ENCODE measurements at regions not wholly inside any gene's neighbourhood (a gene's known extent, or its start where the extent isn't known, plus 50 kb on each side); places are given as distances from the start of the nearest gene placed in this dataset.

DNA sequence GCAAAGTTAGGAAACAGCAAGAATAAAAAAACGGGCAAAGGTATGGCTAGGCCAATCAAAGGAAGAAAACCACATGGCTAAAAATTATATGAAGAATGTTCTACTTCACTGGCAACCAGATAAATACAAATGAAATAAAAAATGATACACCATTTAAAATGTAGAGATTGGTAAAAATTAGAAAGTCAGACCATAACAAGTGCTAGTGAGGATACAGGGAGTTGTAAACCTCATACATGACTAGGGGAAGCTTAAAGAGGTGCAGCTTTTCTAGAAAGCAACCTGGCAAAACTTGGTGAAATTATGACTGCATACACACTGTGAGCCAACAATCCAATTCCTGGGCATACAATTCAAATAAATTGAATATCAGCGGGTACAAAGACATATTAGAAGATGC, 119.0 kb upstream of the LIFR start:
- TF ChIP-seq, protein P1, sequence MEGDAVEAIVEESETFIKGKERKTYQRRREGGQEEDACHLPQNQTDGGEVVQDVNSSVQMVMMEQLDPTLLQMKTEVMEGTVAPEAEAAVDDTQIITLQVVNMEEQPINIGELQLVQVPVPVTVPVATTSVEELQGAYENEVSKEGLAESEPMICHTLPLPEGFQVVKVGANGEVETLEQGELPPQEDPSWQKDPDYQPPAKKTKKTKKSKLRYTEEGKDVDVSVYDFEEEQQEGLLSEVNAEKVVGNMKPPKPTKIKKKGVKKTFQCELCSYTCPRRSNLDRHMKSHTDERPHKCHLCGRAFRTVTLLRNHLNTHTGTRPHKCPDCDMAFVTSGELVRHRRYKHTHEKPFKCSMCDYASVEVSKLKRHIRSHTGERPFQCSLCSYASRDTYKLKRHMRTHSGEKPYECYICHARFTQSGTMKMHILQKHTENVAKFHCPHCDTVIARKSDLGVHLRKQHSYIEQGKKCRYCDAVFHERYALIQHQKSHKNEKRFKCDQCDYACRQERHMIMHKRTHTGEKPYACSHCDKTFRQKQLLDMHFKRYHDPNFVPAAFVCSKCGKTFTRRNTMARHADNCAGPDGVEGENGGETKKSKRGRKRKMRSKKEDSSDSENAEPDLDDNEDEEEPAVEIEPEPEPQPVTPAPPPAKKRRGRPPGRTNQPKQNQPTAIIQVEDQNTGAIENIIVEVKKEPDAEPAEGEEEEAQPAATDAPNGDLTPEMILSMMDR (IDR thresholded peaks at IDR 0.05; ENCODE audit: low read depth, low read length) = no peak
- TF ChIP-seq POLR2A (IDR thresholded peaks at IDR 0.05; ENCODE audit: extremely low read depth, insufficient read length) = no peak

Measured in NB4 (cell line).